ENCODE measurements at regions not wholly inside any gene's neighbourhood (a gene's known extent, or its start where the extent isn't known, plus 50 kb on each side); places are given as distances from the start of the nearest gene placed in this dataset.
"Not testable (repeated sequence)": the region's sequence is repeated elsewhere in the genome, so short reads cannot be mapped to it uniquely, and the experiment has no call there.

DNA sequence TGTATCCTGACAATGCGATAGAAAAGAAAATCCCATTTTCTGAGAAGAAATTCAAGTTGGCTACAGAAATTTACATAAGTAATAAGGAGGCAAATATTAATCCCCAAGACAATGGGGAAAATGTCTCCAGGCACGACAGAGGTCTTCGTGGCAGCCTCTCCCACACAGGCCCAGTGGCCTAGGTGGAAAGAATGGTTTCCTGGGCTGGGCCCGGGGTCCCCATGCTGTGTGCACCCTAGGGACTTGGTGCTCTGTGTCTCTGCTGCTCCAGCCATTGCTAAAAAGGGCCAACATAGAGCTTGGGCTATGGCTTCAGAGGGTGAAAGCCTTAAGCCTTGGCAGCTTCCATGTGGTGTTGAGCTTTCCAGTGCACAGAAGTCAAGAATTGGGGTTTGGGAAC, 102.5 kb upstream of the LYPLAL1 start:
- no peak for DNase-seq

GRCh38 chr1:219072329-219072728, 101.3 kb upstream of the LYPLAL1 start:
- DNase-seq, result no peak

DNA sequence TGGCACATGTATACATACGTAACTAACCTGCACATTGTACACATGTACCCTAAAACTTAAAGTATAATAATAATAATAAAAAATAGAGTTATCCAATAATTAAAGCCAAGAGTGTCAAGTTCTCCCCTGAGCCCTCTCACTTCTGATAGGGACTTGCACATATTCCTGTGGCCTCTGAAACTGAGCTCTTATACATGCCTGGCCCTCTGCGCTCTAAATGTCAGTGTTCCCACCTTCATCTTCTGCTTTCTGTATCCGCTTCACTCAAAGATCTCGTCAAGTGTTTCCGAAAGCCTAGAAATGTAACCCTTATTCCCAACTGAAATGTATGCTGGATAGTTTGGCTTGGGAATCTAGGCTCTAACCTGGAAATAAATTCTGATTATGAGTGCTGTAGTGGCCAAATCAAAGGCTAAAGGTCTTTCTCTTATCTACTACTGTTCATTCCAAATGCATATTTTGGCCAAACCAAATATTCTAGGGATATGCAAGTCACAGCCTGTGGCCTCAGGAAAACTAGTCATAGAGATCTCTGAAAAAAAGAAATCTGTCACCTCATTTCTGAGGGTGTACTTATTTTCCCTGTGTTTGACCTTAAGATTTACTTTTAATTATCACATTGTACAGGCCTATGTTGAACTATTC, 99.5 kb upstream of the LYPLAL1 start:
- no peak for DNase-seq

- DNase-seq, result no peak
Measured at GRCh38 chr1:219075121-219075879, 98.4 kb upstream of the LYPLAL1 start.

- no peak for DNase-seq
Measured at GRCh38 chr1:219076326-219076937, 97.2 kb upstream of the LYPLAL1 start.

DNA sequence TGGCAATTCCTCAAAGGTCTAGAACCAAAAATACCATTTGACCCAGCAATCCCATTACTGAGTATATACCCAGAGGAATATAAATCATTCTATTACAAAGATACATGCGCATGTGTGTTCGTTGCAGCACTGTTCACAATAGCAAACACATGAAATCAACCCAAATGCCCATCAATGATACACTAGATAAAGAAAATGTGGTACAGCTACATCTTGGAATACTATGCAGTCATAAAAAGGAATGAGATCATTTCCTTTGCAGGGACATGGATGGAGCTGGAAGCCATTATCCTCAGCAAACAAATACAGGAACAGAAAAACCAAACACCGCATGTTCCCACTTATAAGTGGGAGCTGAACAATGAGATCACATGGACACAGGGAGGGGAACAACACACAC, 95.9 kb upstream of the LYPLAL1 start:
- not testable (repeated sequence) for DNase-seq

DNA sequence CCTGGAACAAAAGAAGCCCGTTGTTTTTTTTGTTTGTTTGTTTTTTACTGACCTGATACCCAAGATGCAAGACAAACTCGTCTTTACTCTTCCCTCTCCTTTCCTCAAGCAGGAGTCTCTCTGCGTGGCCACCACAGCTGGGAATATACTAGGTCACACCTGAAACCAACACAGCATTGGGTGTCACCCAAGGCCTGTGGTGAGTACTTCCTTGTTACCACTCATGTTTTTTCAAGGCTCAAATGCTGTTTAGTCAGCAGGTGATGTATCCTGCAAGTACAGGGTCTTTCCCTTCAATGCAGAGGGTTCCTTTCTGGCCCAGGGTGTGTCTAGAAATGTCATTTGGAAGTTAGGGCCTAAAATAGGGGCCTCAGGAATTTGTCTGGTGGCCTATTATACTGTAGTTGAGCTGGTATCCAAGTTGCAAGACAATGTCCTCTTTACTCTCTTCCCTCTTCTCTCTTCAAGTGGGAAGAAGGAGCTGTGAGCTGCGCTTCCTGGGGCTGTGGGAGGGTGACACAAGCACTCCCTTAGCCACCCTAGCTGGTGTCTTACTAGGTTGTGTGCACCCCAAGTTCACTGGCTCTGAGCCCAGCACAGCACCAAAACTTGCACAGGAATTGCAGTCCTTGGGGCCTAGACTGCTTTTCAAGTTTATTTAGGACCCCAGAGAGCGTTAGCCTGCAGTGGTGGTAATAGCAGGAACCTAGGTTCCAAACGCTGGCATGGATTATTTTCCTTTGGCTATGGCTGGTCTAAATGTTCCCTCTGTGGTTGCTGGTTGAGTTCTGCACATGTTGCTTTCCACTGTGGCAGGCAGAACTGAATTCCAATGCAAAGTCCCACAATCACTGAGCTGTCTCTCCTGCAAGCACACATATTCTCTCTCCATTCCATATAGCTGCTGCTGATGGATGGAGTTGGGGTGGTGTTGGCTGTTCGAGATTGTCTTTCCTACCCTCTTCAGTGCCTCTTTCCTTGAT, 91.4 kb upstream of the LYPLAL1 start:
- no peak for DNase-seq

DNA sequence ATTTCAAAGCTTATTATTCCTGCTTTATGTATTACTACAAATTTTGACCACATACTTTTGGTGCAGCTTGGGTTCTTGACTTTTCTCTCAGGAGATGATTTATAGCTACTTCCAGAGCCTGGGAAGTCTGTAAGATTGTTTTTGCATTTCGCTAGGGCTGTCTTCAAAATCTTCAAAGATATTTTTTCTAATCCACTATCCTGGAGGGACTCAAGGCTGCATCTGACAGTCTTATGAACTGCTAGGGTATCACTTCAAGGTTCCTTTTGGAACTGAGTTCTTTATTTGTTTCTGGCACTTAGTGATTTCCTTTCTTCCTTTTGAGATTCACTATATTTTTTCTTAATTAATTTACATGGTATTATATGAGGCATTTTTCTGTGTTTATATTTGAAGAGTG, 90.0 kb upstream of the LYPLAL1 start:
- no peak for DNase-seq

- DNase-seq, result no peak
Measured at GRCh38 chr1:219085082-219085481, 88.6 kb upstream of the LYPLAL1 start.

DNA sequence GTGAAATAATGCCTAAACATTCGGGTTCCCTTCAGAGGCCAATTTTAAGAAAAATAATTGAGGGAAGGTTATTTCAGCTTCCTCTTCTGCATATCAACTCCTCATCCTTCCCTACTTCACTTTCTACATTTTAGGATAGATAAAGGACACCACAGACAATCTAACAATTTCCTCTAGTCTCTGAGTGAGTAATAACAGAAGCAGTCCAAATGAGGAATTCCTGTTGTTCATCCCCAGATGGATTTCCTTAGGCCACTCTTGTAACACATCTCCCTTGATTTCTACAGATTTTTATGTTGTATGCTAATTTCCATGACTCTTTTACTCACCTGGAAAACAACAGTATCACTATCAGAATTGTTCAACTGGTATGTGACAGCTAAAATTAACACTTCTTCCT, 87.7 kb upstream of the LYPLAL1 start:
- DNase-seq, result no peak

DNA sequence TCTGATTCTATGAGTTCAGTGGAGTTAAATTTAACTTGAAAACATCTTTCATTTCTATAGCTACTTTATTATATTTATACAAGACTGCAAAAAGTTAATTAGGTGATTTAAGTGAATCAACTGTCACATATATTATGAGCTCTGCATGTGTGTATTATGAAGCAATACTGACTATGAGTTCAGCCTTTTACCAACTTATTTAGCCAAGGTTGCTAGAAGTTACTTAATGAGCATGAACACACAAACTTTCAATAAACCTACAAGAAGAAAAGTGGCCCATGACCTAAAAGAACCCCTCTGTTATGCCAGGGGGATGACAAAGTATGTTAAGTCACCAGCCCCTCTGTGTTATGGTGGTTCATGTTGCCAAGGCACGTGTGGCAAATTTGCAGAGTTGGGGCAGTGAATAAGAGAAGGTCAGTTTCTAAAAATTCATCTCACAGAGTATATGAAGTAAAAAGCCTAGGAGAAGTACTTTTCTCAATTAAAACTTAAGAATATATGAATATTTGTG, 86.7 kb upstream of the LYPLAL1 start:
- DNase-seq, result no peak

DNA sequence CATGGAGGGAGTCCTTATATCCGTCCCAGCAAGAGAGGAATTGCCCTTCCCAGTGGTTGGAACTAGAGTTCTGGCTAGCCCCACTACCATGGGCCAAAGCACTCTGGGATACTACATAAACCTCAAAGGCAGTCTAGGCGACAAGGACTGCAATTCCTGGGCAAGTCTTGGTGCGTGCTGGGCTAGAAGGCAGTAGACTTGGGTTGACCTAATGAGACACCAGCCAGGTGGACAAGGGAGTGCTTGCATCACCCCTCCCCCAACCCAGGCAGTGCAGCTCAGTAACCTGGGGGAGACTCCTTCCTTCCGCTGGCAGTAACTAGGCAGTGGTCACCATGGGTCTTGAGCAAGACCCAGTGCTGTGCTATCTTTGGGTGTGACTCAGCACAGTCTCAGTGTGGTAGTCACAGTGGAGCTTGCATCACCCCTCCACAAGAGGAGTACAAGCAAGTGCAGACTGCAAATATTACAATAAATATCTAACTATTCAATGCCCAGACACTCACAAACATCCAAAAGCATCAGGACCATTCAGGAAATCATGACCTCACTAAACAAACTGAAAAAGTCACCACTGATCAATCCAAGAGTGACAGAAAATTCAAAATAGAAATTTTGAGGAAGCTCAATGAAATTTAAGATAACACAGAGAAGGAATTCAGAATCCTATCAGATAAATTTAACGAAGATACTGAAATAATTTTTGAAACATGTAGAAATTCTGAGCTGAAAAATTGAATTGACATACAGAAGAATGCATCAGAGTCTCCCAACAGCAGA, 84.7 kb upstream of the LYPLAL1 start:
- peak; percentile 27 for DNase-seq

DNA sequence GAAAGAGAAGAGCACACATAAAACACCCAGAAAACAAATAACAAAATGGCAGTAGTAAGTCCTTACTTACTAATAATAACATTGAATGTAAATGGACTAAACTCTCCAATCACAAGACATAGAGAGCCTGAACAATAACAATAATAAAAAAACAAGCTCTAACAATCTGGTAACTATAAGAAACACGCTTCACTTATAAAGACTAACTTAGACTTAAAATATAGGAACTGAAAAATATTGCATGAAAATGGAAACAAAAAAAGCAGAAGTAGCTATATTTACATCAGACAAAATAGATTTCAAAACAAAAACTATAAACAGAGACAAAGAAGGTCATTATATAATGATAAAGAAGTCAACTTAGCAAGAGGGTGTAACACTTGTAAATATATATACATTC, 83.1 kb upstream of the LYPLAL1 start:
- no peak for DNase-seq

GRCh38 chr1:219092206-219092605, 81.5 kb upstream of the LYPLAL1 start:
- DNase-seq, result no peak

- DNase-seq, result no peak
Measured at GRCh38 chr1:219099307-219099706, 74.4 kb upstream of the LYPLAL1 start.

- no peak for DNase-seq
Measured at GRCh38 chr1:219100059-219100458, 73.6 kb upstream of the LYPLAL1 start.

GRCh38 chr1:219102466-219102865, 71.2 kb upstream of the LYPLAL1 start:
- not testable (repeated sequence) for DNase-seq

DNA sequence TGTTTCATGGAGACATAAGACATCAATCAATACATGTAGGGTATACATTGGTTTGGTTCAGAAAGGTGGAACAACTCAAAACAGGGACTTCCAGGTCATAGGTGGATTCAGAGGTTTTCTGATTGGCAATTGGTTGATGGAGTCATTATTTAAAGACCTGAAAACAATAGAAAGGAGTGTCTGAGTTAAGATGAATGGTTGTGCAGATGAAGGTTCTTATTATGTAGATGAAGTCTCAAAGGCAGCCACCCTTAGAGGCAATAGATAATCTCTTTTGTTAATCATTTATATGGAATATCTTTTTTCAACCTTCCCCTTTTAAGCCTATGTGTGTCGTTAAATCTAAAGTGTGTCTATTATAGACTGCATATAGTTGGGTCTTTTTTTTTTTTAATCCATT, 67.8 kb upstream of the LYPLAL1 start:
- no peak for DNase-seq

DNA sequence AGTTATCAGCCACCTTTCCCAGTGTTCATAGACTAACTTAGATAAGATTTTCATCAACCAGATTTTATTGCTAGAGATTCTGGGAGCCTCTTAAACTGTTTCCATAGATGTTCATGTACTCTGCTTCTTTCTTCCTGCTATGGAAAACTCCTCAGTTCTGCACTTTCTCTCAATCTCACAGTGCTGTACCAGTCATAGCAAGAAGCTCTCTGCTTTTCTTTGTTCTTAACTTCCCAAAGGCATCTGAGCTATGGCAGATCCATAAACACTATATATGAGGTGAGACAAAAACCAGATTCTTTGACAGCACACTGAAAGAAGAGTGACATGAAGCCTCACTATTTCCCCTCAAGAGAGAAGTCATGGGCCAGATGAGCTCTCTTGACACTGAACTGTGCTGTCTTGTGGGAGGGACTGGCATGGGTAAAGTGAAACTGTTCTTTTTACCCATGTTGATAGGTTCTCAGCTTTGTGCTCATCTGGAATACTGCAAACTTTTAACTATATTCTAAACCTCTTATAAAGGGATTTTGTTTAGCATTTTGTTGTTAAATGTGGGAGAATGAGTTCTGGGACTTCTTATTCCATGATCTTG, 64.2 kb upstream of the LYPLAL1 start:
- no peak for DNase-seq

GRCh38 chr1:219113261-219113660, 60.4 kb upstream of the LYPLAL1 start:
- no peak for DNase-seq

- DNase-seq, result no peak
Measured at GRCh38 chr1:219114014-219114413, 59.7 kb upstream of the LYPLAL1 start.

DNA sequence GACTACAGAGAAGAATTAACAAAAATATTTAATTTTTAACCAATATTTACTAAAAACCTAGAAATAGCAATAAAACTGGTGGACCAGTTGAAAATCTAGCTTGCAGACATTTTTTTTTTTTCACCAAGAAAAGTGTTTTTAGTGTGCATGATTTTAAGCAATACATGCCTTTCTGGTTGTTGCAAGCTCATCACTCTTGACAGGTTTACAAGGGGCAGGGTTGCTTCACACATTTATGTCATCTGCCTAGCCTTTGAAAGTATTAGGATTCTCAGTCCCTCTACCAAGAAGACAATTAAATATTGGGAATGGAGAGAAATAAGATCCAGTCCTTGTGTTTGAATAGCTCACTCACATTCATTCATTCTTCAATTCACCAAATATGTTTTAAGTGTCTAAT, 53.8 kb upstream of the LYPLAL1 start:
- DNase-seq, result no peak

Data from amniotic stem cell (primary cell).